ENCODE measurements at regions not wholly inside any gene's neighbourhood (a gene's known extent, or its start where the extent isn't known, plus 50 kb on each side); places are given as distances from the start of the nearest gene placed in this dataset.

DNA sequence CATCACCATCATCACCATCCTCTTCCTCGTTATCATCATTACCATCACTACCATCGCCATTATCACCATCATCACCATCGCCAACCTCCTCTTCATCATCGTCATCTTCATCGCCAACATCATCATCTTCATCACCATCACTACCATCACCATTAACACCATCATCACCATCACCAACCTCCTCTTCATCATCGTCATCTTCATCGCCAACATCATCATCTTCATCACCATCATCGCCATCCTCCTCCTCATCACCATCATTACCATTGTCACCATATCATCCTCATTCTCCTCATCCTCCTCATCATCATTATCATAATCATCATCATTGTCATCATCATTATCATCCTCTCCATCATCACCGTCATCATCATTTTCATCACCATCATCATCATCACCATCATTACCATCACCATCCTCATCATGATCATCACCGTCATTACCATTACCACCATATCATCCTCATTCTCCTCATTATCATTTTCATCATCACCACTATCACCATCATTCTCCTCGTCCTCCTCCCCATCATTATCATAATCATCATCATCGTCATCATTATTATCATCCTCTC, 1498.7 kb downstream of the TBC1D22A start:
- no peak for DNase-seq

DNA sequence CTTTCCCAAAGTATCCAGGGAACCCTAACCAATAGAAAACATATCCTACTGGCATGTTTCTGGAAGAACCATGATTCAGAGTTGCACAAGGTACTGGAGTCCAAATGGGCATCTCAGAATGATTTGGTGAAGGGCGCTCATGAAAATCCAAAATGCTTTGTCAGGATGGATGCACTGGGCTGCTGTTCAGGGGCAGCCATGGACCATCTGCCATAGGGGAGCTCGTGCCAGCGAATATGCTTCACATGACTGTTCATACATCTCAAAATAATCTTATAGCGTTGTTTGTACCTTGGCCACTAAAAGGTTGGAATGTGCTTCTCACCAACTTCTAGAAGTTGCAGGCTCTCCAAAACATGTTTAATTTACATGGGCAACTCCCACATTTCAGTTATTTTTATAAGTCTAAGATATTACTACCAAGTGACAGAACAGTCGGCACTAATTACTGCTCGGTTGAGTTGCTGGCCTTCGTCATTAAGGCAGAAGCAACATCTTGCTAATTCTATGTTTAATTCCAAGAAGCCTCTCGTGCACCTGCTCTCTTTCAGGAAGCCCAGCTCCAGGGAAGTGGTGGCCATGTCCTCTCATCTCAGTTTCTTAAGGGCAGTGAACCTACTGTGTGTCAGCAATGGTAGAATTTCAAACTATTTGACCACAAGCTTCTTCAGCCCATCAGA, 1497.7 kb downstream of the TBC1D22A start:
- no peak for DNase-seq

DNA sequence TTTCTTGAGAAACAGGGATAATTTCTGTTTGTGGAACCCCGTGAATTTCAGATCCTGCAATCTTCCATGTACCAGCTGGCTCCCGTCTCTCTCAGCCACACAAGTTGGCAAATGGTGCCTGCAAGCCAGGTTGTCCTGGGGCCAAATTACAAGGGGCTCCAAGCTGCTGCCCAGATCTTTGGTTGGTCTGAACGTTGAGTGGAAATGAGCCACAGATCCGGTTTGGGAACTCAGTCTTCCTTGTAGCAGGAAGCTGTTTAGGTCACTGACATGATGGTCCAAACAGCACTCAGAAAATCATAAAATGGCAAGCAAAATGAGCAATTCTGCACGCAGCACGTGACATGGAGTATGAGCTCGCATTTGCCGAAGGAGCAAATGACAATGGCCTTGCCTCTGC, 1496.4 kb downstream of the TBC1D22A start:
- DNase-seq = no peak

DNA sequence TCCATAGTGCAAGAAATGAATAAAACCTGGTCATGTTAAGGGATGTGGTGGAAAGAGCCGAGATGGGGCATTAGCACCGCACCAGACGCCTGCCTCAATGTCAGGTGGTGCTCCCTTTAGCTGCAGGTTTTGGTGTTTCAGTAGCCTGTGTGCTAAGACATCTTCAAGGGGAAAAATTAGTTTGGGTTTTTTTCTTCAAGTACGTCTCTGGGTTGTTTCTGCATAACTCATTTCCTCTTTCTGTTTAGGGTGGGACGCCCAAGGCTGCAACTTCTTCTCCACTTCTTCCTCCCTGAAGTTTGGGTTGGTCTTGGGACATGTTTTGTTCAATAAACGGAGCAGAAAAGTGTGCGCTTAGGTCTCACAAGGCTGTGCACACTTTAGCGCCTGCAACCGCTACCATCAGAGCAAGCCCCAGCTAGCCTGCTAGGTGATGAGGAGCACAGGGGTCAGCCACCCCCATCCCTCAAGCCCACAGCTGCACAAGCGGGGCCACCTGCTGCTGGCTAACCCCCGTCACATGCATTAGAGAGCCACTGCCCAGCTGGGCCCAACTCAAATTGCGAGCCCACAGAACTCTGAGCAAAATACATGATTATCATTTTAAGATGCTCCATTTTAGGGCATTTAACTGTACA, 1495.7 kb downstream of the TBC1D22A start:
- no peak for DNase-seq

DNA sequence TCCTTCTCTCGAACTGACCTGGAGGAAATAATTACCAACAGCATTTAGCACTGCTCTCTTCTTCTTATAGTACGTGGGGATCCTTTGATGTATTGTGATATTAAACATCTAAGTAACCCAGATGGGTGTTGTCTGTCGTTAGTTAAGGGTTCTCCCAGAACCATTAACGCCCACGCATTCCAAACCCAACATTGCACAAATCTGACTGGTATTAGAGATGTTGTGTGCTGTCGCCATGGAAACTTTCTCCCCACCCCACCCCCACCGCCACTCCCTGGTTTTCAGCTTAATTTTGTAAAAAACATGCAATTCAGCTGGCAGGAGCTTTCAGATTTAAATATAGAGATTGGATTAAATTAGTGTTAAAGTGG, 1495.2 kb downstream of the TBC1D22A start:
- no peak for DNase-seq

DNA sequence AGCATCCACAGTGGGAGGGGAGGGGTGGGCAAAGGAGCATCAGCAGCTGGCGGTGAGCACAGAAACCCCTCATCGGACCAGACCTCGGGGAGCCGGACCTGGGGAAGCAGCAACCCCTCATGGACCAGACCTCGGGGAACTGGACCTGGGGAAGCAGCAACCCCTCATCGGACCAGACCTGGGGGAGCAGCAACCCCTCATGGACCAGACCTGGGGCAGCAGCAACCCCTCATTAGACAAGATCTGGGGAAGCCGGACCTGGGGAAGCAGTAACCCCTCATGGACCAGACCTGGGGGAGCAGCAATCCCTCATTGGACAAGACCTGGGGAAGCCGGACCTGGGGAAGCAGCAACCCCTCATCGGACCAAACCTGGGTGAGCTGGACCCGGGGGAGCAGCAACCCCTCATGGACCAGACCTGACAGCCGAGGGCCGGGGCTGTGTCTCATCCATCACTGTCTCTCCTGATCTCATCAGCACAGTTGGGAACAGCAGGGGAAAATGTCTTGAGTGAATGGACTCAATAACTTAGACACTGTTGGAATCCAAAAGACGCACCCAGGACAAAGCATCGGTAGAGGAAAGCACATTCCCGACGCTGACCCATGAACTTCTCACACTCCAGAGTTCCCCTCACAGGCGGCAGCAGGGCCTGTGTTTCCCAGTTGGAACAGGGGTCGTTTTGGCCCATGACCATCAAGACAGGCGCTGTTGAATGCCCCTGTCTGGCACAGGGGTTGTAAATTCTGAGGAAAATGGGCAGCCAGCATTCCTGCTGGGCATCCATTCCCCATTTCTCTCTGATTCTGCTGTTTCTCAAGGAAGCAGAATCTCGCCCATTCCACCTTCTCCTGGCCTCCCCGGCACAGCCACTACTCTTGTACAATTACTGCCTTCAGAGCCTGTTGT, 1494.6 kb downstream of the TBC1D22A start:
- no peak for DNase-seq

DNA sequence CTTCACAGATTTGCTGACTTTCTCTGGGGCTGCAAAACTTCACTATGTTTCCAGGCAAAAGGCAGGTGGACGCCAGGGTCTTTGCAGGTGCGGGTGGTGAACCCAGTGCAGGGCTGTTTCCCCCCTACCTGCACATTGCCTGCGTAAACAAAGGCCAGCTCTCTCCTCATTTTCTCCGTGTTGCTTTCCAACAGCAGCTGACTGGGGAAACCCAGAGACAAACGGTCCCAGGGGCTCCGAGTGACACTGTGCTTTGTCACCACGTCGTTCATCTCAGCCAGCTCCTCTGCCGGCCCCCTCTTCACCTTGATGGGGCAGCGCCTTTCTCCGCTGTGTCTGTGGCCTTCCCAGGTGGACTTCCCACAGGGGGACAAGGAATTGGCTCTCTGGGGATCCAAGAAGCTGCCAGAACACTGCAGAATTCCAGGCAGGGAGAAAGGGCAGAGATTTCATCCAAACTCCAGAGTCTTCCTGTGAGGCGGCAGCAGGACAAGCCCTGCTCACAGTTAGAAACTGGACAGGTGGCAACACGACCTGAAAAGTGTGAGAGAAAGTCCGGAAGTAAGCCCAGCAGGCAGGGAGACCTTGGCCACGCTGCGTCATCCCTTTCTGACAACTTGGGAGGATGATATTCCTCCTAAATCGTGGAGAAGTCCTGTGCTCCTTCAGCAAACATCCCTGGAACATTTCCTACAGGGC, 1493.7 kb downstream of the TBC1D22A start:
- DNase-seq = no peak

DNA sequence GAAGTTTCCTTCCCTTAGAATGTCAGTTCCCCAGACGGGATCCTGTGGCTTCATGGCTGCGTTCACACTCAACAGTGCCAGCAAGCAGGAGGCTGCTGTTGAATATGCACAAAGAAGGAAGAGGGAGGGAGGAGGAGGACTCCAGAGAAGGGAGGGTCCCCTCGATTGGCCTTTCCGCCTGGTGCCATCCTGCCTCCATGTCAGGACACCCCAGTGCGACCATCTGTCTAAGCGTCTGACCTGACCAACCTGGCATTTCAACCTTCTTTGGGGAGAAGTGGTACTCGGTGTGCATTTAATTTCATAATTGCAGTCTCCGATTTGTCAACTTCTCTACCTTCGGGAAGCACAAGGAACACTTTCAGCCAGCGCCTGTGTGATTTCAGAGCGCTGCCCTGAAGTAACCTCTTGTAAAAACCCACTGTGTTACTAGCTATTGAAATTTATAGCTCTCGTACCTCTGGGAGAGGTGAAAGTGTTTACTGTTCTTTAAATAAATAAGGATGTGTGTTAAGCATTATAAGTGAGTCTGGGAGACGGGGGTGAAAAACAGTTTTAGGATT, 1491.9 kb downstream of the TBC1D22A start:
- DNase-seq = no peak

DNA sequence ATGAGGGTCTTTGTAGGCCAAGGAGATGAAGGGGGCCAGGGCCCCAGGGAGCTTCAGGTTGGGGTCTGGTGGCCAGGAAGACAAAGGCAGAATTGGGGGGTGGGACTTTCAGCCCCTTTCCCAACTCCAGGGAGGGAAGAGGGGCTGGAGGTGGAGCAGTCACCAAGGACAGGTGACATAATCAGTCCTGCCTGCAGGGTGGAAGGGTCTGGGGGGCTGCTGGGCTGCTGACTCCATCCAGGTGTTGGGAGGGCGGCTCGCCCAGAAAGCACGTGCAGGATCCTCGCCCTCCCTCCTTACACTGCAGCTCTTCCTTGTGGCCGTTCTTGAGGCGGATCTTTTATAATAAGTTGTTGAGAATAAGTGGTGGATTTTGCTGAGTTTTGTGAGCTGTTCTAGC, 1491.1 kb downstream of the TBC1D22A start:
- DNase-seq = no peak

DNA sequence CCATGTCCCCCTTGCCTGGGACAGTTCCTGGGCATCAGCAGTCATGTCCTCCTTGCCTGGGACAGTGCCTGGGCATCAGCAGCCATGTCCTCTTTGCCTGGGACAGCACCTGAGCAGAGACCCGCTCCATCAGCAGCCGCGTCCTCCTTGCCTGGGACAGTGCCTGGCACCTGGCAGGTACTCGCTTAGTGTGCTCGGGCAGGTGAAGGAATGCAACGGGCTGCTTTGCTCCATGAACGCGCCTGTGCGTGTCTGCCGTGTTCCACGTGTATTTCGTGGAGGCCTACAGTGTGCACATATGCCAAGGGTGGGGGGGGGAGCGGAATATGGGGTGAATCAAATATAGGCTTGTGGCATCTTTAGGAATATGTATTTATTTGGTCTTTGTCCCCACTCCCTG, 1490.7 kb downstream of the TBC1D22A start:
- no peak for DNase-seq

DNA sequence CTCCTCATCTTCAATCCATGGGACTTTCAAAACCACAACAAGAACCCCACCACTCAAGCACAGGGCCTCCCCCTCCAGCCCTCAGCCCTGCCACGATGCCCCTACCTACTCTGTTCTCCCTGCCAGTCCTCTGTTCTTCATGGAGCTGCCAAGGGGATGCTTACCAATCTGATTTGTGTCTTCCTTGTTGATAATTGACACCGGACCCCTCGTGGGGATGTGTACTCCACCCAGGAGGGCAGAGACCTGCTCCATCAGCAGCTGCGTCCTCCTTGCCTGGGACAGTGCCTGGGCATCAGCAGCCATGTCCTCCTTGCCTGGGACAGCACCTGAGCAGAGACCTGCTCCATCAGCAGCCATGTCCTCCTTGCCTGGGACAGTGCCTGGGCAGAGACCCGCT, 1489.2 kb downstream of the TBC1D22A start:
- DNase-seq = no peak

DNA sequence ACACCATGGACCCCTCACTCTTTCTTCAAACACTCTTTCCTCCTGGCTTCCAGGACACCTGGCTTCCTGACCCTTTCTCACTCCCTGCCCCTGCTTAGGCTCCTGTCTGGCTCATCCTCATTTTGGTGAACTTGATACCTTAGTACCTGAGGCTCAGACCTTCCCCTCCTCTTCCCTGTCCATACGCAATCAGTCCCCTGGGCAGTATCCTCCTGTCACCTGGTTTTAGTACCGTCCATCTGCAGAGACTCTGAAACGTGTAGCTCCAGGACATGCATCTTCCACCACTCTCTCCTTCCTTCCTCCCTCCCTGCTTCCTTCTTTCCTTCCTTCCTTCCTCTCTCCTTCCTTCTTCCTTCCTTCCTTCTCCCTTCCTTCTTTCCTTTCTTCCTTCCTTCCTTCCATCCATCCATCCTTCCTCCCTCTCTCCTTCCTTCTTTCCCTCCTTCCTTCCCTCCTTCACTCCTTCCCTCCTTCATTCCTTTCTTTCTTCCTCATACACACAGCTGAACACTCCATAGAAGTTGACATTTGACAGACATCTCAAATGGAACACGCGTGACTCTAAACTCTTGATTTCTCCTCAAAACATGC, 1488.6 kb downstream of the TBC1D22A start:
- DNase-seq = no peak

DNA sequence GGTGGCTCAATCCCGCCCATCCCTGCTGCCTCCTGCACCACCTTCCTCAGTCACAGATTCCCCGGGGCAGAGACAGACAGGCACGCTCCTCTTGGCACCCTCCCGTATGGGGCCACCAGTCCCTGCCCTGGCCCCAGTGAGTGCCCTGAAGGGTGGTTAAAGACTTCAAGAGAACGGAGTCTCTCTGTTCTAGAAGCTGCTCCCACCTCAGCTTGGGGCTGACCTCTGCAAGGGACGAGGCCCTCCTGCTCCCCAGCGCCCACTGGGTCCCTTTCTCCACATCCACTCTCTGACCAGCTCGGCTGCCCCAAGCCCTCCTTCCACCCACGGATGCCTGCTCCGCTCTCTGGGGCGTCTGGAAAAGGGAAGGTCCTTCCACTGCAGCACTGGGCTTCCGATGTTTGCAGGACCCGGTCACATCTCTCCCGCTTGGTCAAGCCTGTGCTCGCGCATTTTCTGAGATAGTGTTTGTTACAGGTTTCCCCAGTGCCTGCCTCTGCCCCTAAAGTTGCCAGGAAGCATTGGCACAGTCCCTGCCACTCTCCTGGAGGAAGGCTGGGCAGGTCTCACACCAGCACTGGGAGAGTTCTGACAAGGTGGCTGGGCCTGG, 1487.9 kb downstream of the TBC1D22A start:
- no peak for DNase-seq

DNA sequence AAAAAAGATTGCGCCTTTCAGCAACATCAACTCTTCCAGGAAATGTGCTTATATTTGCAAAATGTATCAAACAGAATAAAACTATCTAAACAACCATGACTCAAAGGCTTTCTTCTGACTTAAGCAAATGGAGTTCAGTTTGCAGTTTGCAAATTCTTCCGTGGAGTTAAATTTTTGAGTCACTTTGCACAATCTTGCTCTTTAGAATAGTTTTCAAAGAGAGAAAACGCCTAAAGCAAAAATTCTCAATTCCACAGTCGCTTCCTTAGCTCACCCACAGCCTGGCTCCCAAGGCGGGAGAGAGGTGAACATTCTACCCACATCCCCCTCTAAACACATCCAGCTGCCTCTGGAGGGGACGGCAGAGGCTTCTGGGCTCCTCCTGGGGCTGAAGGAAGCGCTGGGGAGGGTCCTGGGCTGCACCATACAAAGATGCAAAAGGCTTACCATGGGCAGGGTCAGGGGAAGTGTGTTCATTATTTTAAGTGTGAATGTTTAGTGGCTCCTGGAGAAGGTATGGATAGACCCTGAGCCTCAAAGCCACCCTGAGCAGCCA, 1487.3 kb downstream of the TBC1D22A start:
- no peak for DNase-seq

DNA sequence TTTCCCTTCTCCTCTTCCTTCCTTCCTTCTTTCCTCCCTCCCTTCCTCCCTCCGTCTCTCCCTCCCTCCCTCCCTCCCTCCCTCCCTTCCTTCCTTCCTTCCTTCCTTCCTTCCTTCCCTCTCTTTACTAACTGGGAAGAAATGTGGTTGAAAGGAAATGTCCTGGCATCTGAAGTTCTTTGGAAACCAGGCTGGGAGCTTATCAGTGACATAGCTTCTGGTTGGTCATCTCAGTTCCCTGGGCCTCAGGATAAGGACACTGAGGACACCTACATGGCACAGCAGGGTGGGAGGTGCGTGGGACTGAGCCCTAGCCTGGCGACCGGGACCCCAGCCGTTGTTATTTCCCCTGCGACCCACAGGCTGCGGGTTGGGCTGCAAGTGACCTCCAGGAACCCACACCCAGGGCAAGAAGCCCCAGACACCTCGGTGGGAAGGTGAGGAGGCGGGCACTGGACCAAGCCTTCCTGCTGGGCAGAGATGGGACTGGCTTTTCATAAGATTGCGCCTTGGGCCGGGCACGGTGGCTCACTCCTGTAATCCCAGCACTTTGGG, 1486.5 kb downstream of the TBC1D22A start:
- no peak for DNase-seq

DNA sequence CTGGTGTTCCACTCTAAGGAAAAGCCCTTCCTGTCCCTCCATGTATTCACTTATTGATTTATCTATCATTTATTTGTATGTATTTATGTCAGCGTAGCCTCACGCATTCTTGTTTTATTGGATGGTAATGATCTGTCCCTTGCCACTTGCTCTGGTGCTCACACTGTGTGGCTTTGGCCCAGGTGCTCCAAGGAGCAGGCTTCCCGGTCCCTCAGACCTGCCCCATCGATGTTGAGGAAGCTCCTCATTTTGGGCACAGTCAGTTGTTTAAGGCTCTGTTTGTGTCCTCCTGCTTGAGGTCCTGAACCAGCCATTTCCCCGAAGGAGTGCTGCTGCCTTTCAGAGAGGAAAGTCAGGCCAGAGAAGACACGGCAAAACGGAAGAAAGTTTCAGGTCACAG, 1485.4 kb downstream of the TBC1D22A start:
- no peak for DNase-seq

DNA sequence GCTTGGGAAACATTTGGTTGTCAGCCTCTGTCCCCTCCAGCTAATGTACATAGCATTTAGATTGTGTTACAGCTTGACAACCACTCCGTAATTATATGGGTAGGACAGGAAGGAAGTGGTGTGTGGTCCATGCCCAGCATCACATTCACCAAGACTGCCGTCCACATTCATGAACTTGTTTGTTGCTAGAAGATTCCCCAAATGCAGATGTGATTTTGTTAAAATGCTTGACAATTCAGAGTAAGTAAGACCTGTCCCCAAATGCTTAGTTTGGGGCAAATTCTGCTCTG, 1482.7 kb downstream of the TBC1D22A start:
- no peak for DNase-seq

DNA sequence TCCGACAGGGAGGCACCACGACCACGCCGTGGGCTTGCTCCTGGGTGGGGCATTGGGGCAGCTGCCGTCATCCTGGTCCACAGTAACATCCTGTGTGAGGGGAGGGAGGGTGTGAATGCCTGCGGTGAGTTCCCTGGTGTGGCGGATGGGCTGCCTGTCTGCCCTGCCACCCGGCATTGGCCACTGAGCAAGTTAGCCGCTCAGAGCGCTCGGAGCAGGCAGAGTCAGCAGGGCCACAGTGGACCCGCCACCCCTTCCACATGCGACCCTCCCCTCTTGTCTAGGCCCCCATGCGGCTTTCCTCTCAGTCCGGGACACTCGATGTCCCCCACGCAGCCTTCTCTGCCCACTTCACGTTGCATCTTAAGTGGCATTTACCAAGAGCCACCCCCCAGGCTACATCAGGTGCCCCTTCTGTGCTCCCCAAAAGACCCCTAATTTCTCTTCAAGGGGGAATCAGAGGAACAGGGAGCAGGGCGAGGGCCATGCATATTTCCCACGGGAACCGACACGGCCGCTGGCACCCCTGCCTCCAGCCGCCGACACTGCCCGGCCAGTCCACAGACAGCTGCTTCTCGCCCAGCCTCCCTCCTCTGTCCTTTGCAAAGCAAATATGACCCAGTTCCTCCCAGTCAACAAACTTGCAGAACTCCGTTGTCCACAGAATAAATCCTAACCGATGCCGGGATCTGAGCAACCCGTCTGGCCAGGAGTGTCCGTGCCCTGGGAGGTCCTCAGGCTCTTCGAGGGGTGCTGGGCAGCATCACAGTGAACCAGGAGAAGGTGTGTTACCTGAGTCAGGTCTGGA, 1482.1 kb downstream of the TBC1D22A start:
- peak; percentile 33 for DNase-seq

DNA sequence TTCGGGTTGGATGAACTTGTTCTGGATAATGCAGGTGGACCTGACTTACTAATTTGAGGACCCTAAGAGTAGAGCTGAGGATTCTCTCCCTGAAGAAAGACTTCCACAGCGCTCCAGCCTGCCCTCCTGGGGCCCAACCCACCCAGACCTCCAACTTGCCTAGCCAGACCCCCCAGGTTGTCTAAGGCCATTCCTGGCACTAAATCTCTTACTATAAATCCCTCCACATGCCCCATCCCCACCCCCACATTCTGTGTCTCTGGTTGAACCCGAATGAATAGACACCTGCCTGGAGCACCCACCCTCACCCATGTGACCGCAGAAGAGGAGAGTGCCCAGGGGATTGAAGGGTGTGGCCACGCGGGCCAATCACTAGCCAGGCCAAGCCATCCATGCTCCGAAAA, 1480.0 kb downstream of the TBC1D22A start:
- no peak for DNase-seq

DNA sequence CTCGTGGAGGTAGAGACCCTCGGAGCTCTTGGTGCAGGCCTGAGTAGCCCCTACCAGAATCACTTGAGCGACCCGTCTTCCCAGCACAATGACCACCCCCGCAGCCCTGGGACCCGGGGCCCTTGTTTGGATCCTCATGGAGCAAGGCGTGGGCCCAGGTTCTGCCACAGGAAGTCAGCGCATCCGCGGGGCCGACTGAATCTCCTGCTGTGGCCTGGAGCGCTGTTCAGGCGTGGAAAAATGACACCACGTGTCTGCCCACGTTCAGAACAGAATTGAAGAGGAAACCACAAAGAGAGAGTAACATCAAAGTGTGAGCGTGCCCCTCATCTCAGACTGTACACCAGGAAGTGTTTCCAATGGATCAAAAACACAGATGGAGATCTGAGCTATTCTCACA, 1479.2 kb downstream of the TBC1D22A start:
- peak; percentile 51 for DNase-seq

DNA sequence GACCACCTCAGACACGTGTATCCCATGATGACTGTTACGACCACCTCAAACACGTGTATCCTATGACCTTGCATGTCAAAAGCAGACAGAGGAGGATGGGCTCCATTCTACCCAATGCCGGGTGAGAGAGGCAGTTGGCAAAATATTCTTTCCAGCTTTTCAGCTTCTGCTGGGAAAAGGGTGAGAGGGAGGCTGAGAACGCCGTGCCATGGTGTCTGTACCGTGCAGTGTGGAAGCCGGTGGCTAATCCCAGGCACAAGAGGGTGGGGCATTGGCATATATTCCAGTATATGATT, 1478.4 kb downstream of the TBC1D22A start:
- DNase-seq = peak; percentile 32
